Upper lobe of right lung (tissue), 1 donor: ENCODE measurements at regions not wholly inside any gene's neighbourhood (a gene's known extent, or its start where the extent isn't known, plus 50 kb on each side); places are given as distances from the start of the nearest gene placed in this dataset.

Experiments
- ATAC-seq: fragments of 200-7000 bp; cut with Tn5 transposase; one replicate; pipeline ENCODE4 v1.9.1; 2020; ENCODE audit warnings: mild to moderate bottlenecking, moderate library complexity
- DNase-seq: peaks from one replicate; pipeline ENCODE4 v3.0.0-alpha.2; 2020
- H3K27ac ChIP-seq: fragments of 200-600 bp; one replicate; pipeline ENCODE4 v1.8.0; 2022
- H3K27me3 ChIP-seq: fragments of 200-600 bp; one replicate; pipeline ENCODE4 v1.8.0; 2022; ENCODE audit warnings: mild to moderate bottlenecking
- H3K36me3 ChIP-seq: fragments of 200-600 bp; one replicate; pipeline ENCODE4 v1.8.0; 2022
- H3K4me1 ChIP-seq: fragments of 200-600 bp; one replicate; pipeline ENCODE4 v1.8.0; 2022
- H3K4me3 ChIP-seq: fragments of 200-600 bp; one replicate; pipeline ENCODE4 v1.8.0; 2022; ENCODE audit warnings: mild to moderate bottlenecking
- H3K9me3 ChIP-seq: fragments of 200-600 bp; one replicate; pipeline ENCODE4 v1.8.0; 2022
- intact Hi-C: fragments of 100-400 bp; cut with DNase I; formaldehyde crosslinking; loops from one replicate; pipeline ENCODE4 v1.11.0; 2022
- TF ChIP-seq, protein P1 (sequence below): fragments of 200-600 bp; IDR thresholded peaks from one replicate; pipeline ENCODE4 v1.8.0; 2022; ENCODE audit warnings: antibody characterized with exemption
- donor health status: DM: no; HTN: yes; CAD: no; lungs with severe emphysema.

DNA sequence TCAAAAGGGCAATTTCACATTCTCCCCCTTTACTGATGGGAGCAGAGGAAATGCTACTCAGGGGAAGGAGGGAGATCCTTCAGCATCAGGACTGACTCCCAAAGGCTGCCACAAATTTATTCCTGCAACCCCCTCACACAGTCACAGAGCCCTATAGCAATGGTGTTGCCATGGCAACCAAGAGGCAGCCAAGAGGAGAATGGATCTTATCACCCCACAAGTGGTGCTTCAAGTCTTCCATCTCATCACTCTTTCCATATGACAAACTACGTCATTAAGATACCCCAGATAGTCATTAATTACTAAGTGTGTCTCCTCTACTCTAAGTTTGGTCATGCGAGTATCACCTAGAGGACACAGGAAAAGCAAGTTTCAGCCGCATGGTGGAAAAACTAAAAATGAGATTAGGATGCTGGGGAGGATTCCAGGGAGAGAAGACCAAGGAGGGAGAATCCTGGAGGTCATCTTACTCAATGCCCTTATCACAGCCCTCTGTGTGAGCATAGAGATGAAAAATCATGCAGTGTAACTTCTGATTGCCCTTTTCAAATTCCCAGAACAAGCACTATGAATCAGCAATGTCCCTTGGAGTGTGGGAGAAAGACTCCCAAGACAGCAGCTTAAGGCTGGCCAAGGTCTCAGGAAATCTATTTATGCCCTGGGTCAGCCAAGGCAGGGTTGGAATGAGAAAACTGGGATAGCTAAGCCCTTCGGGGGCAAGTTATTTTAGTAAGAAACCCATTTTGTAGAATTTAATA is 885.7 kb upstream of the KLHL29 start:
- intact Hi-C loops = no loop called here
- H3K27ac ChIP-seq = no peak overlapping the region
- no peaks in the 10 kb centered on the region for H3K36me3 ChIP-seq
- ATAC-seq = peak; percentile 48
- no peak overlapping the region for H3K4me3 ChIP-seq
- TF ChIP-seq, protein P1, sequence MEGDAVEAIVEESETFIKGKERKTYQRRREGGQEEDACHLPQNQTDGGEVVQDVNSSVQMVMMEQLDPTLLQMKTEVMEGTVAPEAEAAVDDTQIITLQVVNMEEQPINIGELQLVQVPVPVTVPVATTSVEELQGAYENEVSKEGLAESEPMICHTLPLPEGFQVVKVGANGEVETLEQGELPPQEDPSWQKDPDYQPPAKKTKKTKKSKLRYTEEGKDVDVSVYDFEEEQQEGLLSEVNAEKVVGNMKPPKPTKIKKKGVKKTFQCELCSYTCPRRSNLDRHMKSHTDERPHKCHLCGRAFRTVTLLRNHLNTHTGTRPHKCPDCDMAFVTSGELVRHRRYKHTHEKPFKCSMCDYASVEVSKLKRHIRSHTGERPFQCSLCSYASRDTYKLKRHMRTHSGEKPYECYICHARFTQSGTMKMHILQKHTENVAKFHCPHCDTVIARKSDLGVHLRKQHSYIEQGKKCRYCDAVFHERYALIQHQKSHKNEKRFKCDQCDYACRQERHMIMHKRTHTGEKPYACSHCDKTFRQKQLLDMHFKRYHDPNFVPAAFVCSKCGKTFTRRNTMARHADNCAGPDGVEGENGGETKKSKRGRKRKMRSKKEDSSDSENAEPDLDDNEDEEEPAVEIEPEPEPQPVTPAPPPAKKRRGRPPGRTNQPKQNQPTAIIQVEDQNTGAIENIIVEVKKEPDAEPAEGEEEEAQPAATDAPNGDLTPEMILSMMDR = no peak
- no peaks in the 10 kb centered on the region for H3K27me3 ChIP-seq
- H3K4me1 ChIP-seq = no peaks in the 10 kb centered on the region
- no peak for DNase-seq
- H3K9me3 ChIP-seq = no peaks in the 10 kb centered on the region

DNA sequence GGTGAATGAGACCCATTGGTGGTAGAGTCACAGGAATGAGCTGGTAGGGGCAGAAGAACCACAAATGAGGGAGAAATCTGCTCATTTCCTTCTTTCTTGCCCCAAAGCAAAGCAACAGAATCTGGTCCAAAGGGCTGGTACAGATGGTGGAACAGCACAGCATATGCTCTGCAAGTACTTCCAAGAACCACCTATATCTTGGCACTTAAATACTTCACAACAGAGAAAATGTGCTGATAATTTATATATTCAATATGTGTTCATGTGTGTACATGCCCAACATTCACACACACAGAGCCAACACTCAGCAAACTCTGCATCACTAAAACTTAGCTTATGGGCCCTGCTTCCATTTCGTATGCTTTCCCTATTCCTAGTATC is 884.4 kb upstream of the KLHL29 start:
- intact Hi-C loops = no loop called here
- H3K27me3 ChIP-seq = no peaks in the 10 kb centered on the region
- no peak for DNase-seq

DNA sequence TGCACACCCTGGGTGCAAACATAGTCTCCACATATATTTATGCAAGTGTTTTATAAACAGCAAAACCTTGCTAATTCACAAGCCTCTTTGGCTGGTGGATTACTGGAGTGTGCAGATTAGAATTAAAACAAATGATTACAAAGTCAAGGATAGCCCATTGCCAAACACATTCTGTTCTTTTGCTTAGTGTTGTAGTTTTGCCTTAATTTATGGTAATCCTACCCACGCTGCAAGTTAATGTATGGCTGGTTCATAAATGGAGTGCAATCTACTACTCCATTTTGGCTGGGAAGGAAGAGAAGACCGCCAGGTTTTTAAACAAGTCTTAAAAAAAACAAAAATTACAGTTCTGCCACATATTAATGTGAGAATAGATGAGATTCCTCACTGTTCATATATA is 883.1 kb upstream of the KLHL29 start:
- intact Hi-C loops = no loop called here

More for the DNA sequence above, 884.4 kb upstream of the KLHL29 start:
- Histone ChIP-seq H3K4me1 (no peaks in the 10 kb centered on the region), H3K4me3 (no peak overlapping the region), H3K36me3 (no peaks in the 10 kb centered on the region), H3K27ac (no peak overlapping the region), H3K9me3 (no peaks in the 10 kb centered on the region)
- TF ChIP-seq, protein P1 = no peak
- no peak for ATAC-seq

DNA sequence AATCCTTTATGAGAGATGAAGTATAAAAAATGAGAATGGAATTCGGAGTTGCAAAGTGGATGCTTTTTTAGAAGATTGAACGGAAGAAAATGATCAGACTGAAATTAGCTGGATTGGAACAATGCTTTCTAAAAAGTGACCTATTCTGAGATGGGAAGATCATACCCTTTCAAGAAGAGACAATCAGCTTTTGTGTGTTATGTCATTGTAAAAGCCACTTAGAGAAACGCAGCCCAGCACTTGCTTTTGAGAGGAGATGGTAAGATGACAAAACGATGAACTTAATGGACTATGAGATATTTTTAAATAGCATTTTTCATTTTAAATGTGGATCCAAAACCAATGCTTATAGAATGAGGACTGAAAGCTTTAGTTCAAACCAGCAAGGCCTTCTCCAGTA is 871.4 kb upstream of the KLHL29 start:
- no peak overlapping the region for H3K27ac ChIP-seq
- H3K4me1 ChIP-seq = no peaks in the 10 kb centered on the region
- H3K9me3 ChIP-seq = no peaks in the 10 kb centered on the region
- TF ChIP-seq, protein P1 = no peak
- ATAC-seq (no peak), DNase-seq (no peak)
- H3K36me3 ChIP-seq = no peaks in the 10 kb centered on the region
- H3K4me3 ChIP-seq = no peak overlapping the region
- H3K27me3 ChIP-seq = no peaks in the 10 kb centered on the region
- intact Hi-C loops = no loop called here

More for the DNA sequence above, 883.1 kb upstream of the KLHL29 start:
- H3K36me3 ChIP-seq = no peaks in the 10 kb centered on the region
- no peak overlapping the region for H3K27ac ChIP-seq
- no peak for DNase-seq
- TF ChIP-seq, protein P1 = no peak
- H3K4me3 ChIP-seq = no peak overlapping the region
- H3K4me1 ChIP-seq = no peaks in the 10 kb centered on the region
- no peaks in the 10 kb centered on the region for H3K9me3 ChIP-seq
- no peak for ATAC-seq
- no peaks in the 10 kb centered on the region for H3K27me3 ChIP-seq

DNA sequence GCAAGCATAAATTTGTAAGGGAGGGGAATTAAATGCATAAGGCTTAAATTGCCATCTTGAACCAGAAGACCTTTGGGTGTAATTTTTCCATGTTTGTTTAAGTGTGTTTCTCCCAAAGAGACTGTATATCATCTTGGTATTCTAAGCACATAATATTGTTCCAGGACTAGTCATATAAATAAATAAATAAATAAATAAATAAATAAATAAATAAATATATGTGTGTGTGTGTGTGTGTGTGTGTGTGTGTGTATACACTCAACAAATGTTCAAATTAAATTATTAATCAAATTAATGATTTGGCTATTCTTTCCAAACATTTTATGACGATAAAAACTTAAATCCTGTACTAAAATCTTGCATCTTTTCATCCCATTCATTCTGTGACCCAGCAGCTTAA is 867.8 kb upstream of the KLHL29 start:
- DNase-seq (no peak), ATAC-seq (no peak)
- H3K27ac ChIP-seq = no peak overlapping the region
- H3K36me3 ChIP-seq = no peaks in the 10 kb centered on the region
- H3K27me3 ChIP-seq = no peaks in the 10 kb centered on the region
- H3K9me3 ChIP-seq = no peaks in the 10 kb centered on the region
- H3K4me1 ChIP-seq = no peaks in the 10 kb centered on the region
- intact Hi-C loops = no loop called here
- TF ChIP-seq, protein P1 = no peak
- H3K4me3 ChIP-seq = no peak overlapping the region

DNA sequence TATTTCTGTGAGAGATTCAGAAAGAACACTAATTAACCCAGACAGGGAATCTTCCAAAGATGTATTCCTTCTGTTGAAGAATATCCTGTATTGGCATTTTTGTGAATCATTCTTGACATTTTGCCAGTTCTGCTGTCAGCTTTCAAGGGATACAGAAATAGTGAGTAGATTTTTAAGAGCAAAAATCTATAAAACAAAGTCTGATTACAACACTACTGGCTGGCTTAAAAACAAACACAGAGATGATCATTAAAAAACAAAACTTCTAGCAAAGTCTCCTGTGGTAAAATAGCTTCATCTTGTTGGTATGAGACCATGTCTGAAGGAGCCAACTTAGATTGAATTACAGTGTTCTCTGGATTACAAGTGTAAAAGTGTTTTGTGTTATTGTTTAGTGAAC is 866.3 kb upstream of the KLHL29 start:
- Histone ChIP-seq H3K27me3 (no peaks in the 10 kb centered on the region), H3K4me3 (no peak overlapping the region), H3K9me3 (no peaks in the 10 kb centered on the region), H3K4me1 (no peaks in the 10 kb centered on the region), H3K36me3 (no peaks in the 10 kb centered on the region), H3K27ac (no peak overlapping the region)
- ATAC-seq (no peak), DNase-seq (no peak)
- intact Hi-C loops = no loop called here
- TF ChIP-seq, protein P1 = no peak
